Right atrium auricular region (tissue), 2 donors: ENCODE measurements at regions not wholly inside any gene's neighbourhood (a gene's known extent, or its start where the extent isn't known, plus 50 kb on each side); places are given as distances from the start of the nearest gene placed in this dataset.
A peak's percentile ranks its signal among the peaks of the same experiment; 100 is the strongest.

ENCODE experiments used
- DNase-seq: peaks from one replicate; pipeline ENCODE4 v3.0.0-alpha.2; 2019; ENCODE audit warnings: low spot score
- H3K27ac ChIP-seq, 2 donors: fragments of 200-600 bp; sonication (generic); 1 replicate in 1 of 2; 2 replicates in 1 of 2; pipeline ENCODE4 v1.5.1; 2016 to 2019
- H3K27me3 ChIP-seq, 2 donors: fragments of 200-600 bp; sonication (generic); one replicate each; pipeline versions ENCODE4 v1.5.1 to v1.6.0; 2017 to 2019
- H3K36me3 ChIP-seq: fragments of 200-600 bp; sonication (generic); one replicate; pipeline ENCODE4 v1.5.1; 2016
- H3K4me1 ChIP-seq, 2 donors: fragments of 200-600 bp; sonication (generic); one replicate each; pipeline versions ENCODE4 v1.5.1 to v1.6.0; 2017 to 2019
- H3K4me3 ChIP-seq, 2 donors: fragments of 200-600 bp; sonication (generic); 1 replicate in 1 of 2; 2 replicates in 1 of 2; pipeline ENCODE4 v1.5.1; 2017 to 2019; ENCODE audit warnings: mild to moderate bottlenecking in 1 of 2, moderate library complexity in 1 of 2
- H3K9me3 ChIP-seq, 2 donors: fragments of 200-600 bp; sonication (generic); one replicate each; pipeline ENCODE4 v1.5.1; 2019
- CTCF ChIP-seq, 2 donors: fragments of 200-600 bp; sonication (generic); IDR thresholded peaks; one replicate each; pipeline ENCODE4 v1.5.1; 2019; ENCODE audit warnings: antibody characterized with exemption in 2 of 2

GRCh38 chr11:114774599-114775361 is 96.5 kb downstream of the NXPE2 start:
- no peaks in the 10 kb centered on the region for H3K36me3 ChIP-seq
- no peaks in the 10 kb centered on the region for H3K9me3 ChIP-seq
- no peak overlapping the region for H3K27ac ChIP-seq
- no peak overlapping the region for H3K4me3 ChIP-seq
- DNase-seq = no peak
- H3K4me1 ChIP-seq = peaks cover 0 to 16% of the 10 kb centered on the region in 2 donors
- TF ChIP-seq CTCF (IDR thresholded peaks at IDR 0.05) = peak; percentile 60 to 76
- no peaks in the 10 kb centered on the region for H3K27me3 ChIP-seq

- Histone ChIP-seq H3K9me3 (no peaks in the 10 kb centered on the region), H3K27me3 (no peaks in the 10 kb centered on the region), H3K4me1 (peaks cover 0 to 16% of the 10 kb centered on the region in 2 donors), H3K4me3 (no peak overlapping the region), H3K27ac (peak overlapping the region in 1 of 2 donors; percentile 20), H3K36me3 (no peaks in the 10 kb centered on the region)
- no peak for DNase-seq
- TF ChIP-seq CTCF (IDR thresholded peaks at IDR 0.05) = no peak
Measured at GRCh38 chr11:114775875-114776621, 97.7 kb downstream of the NXPE2 start.

GRCh38 chr11:114776956-114777355 is 98.6 kb downstream of the NXPE2 start:
- Histone ChIP-seq H3K9me3 (no peaks in the 10 kb centered on the region), H3K27me3 (no peaks in the 10 kb centered on the region), H3K4me3 (no peak overlapping the region), H3K4me1 (peaks cover 0 to 16% of the 10 kb centered on the region in 2 donors), H3K27ac (no peak overlapping the region), H3K36me3 (no peaks in the 10 kb centered on the region)
- no peak for TF ChIP-seq CTCF (IDR thresholded peaks at IDR 0.05)
- DNase-seq = no peak

- no peaks in the 10 kb centered on the region for H3K27me3 ChIP-seq
Measured at GRCh38 chr11:114779189-114779588, 100.9 kb downstream of the NXPE2 start.

GRCh38 chr11:114782650-114783310 is 104.5 kb downstream of the NXPE2 start:
- DNase-seq = no peak
- no peaks in the 10 kb centered on the region for H3K4me1 ChIP-seq
- no peaks in the 10 kb centered on the region for H3K27me3 ChIP-seq
- no peaks in the 10 kb centered on the region for H3K9me3 ChIP-seq
- H3K36me3 ChIP-seq = no peaks in the 10 kb centered on the region
- H3K4me3 ChIP-seq = no peak overlapping the region
- TF ChIP-seq CTCF (IDR thresholded peaks at IDR 0.05) = no peak
- no peak overlapping the region for H3K27ac ChIP-seq

More at GRCh38 chr11:114779189-114779588, 100.9 kb downstream of the NXPE2 start:
- peaks cover 0 to 16% of the 10 kb centered on the region in 2 donors for H3K4me1 ChIP-seq
- H3K9me3 ChIP-seq = no peaks in the 10 kb centered on the region
- no peak overlapping the region for H3K4me3 ChIP-seq
- DNase-seq = no peak
- no peak overlapping the region for H3K27ac ChIP-seq
- no peak for TF ChIP-seq CTCF (IDR thresholded peaks at IDR 0.05)
- no peaks in the 10 kb centered on the region for H3K36me3 ChIP-seq
